Trophoblast cell (in vitro differentiated cells and primary cell): ENCODE measurements at regions not wholly inside any gene's neighbourhood (a gene's known extent, or its start where the extent isn't known, plus 50 kb on each side); places are given as distances from the start of the nearest gene placed in this dataset.
"Not testable (repeated sequence)": the region's sequence is repeated elsewhere in the genome, so short reads cannot be mapped to it uniquely, and the experiment has no call there.

Experiments
- DNase-seq, 2 donors: peaks; one replicate each; pipeline ENCODE4 v3.0.0-alpha.2; 2016
- H2AFZ ChIP-seq: 2 replicates; pipeline ENCODE4 v1.6.1; 2013; ENCODE audit warnings: low read length, moderate library complexity, mild to moderate bottlenecking; ENCODE audit not compliant: insufficient read depth, poor library complexity
- H2AK5ac ChIP-seq: 2 replicates; pipeline ENCODE4 v1.6.1; 2013; ENCODE audit warnings: mild to moderate bottlenecking, low read length
- H2BK120ac ChIP-seq: 2 replicates; pipeline ENCODE4 v1.6.1; 2013; ENCODE audit warnings: low read length, mild to moderate bottlenecking, moderate library complexity; ENCODE audit not compliant: insufficient read depth, poor library complexity
- H2BK12ac ChIP-seq: 2 replicates; pipeline ENCODE4 v1.6.1; 2013; ENCODE audit warnings: mild to moderate bottlenecking, low read length, moderate library complexity
- H2BK5ac ChIP-seq: 2 replicates; pipeline ENCODE4 v1.6.1; 2013; ENCODE audit warnings: low read length, low read depth, moderate library complexity, mild to moderate bottlenecking; ENCODE audit not compliant: poor library complexity
- H3K14ac ChIP-seq: 2 replicates; pipeline ENCODE4 v1.6.1; 2013; ENCODE audit warnings: mild to moderate bottlenecking, low read length
- H3K18ac ChIP-seq: 2 replicates; pipeline ENCODE4 v1.6.1; 2013; ENCODE audit warnings: mild to moderate bottlenecking, low read length
- H3K23ac ChIP-seq: 2 replicates; pipeline ENCODE4 v1.6.1; 2013; ENCODE audit warnings: low read length
- H3K27ac ChIP-seq: 2 replicates; pipeline ENCODE4 v1.5.1; 2013; ENCODE audit warnings: low read depth, mild to moderate bottlenecking, inconsistent platforms, low read length, moderate library complexity
- H3K27me3 ChIP-seq: 2 replicates; pipeline ENCODE4 v1.6.1; 2013; ENCODE audit warnings: inconsistent platforms, mild to moderate bottlenecking, low read length, moderate library complexity; ENCODE audit not compliant: insufficient read depth
- H3K36me3 ChIP-seq, 2 experiments: 1 replicate in 1 of 2; 2 replicates in 1 of 2; pipeline ENCODE4 v1.6.1; 2013; ENCODE audit warnings: low read length in 2 of 2, mild to moderate bottlenecking in 2 of 2, moderate library complexity in 1 of 2; ENCODE audit not compliant: insufficient read depth in 2 of 2, control insufficient read depth in 1 of 2
- H3K4ac ChIP-seq: 2 replicates; pipeline ENCODE4 v1.6.1; 2013; ENCODE audit warnings: low read depth, mild to moderate bottlenecking, low read length, moderate library complexity
- H3K4me1 ChIP-seq, 2 experiments: 1 replicate in 1 of 2; 2 replicates in 1 of 2; pipeline ENCODE4 v1.6.1; 2013; ENCODE audit warnings: low read length in 2 of 2, mild to moderate bottlenecking in 2 of 2, moderate library complexity in 1 of 2; ENCODE audit not compliant: insufficient read depth in 2 of 2, control insufficient read depth in 1 of 2
- H3K4me2 ChIP-seq: 2 replicates; pipeline ENCODE4 v1.6.1; 2013; ENCODE audit warnings: inconsistent platforms, mild to moderate bottlenecking, low read length, moderate library complexity
- H3K4me3 ChIP-seq: 2 replicates; pipeline ENCODE4 v1.5.1; 2013; ENCODE audit warnings: mild to moderate bottlenecking, low read depth, low read length, inconsistent platforms
- H3K79me1 ChIP-seq: one replicate; pipeline ENCODE4 v1.6.1; 2013; ENCODE audit warnings: low read length
- H3K79me2 ChIP-seq: 2 replicates; pipeline ENCODE4 v1.6.1; 2013; ENCODE audit warnings: low read length, mild to moderate bottlenecking; ENCODE audit not compliant: control insufficient read depth, insufficient read depth, poor library complexity
- H3K9ac ChIP-seq: 2 replicates; pipeline ENCODE4 v1.6.1; 2013; ENCODE audit warnings: mild to moderate bottlenecking, low read length
- H3K9me3 ChIP-seq: 2 replicates; pipeline ENCODE4 v1.6.1; 2013; ENCODE audit warnings: low read depth, mild to moderate bottlenecking, control low read depth, inconsistent platforms, low read length; ENCODE audit not compliant: insufficient read depth
- H4K12ac ChIP-seq: 2 replicates; pipeline ENCODE4 v1.6.1; 2013; ENCODE audit warnings: low read depth, mild to moderate bottlenecking, low read length, moderate library complexity
- H4K8ac ChIP-seq: 2 replicates; pipeline ENCODE4 v1.6.1; 2013; ENCODE audit warnings: low read depth, mild to moderate bottlenecking, low read length, moderate library complexity
- H4K91ac ChIP-seq: one replicate; pipeline ENCODE4 v1.6.1; 2013; ENCODE audit warnings: low read depth, mild to moderate bottlenecking, low read length, moderate library complexity
- WGBS: extraction: QIAGEN DNeasy Blood & Tissue Kit; methylation state at CpG from one replicate; pipeline ENCODE4 v1.1.7; 2013; ENCODE audit warnings: missing lambda C conversion rate; ENCODE audit not compliant: insufficient read length, insufficient coverage; ENCODE audit errors: extremely low coverage; 5-methylcytosine and 5-hydroxymethylcytosine counted together

GRCh38 chr1:238684576-238684975, 701.8 kb upstream of the CHRM3 start:
- not testable (repeated sequence) for H2BK5ac ChIP-seq, H3K79me2 ChIP-seq, H4K91ac ChIP-seq, H3K27ac ChIP-seq, H2BK120ac ChIP-seq, H3K4me1 ChIP-seq, H3K4me2 ChIP-seq, H3K4me3 ChIP-seq, H3K9me3 ChIP-seq, H2AK5ac ChIP-seq, H3K36me3 ChIP-seq, H3K9ac ChIP-seq, H3K4ac ChIP-seq, H4K12ac ChIP-seq, H3K18ac ChIP-seq, H3K27me3 ChIP-seq, H2AFZ ChIP-seq, H3K14ac ChIP-seq, H2BK12ac ChIP-seq, H3K79me1 ChIP-seq, H3K23ac ChIP-seq, H4K8ac ChIP-seq, DNase-seq
- WGBS = no CpG with 5 or more reads among the region's 27 CpGs

- Histone ChIP-seq H2AFZ (no peak overlapping the region), H3K36me3 (no peaks in the 10 kb centered on the region), H4K8ac (no peak overlapping the region), H3K14ac (no peak overlapping the region), H4K12ac (no peak overlapping the region), H3K4me2 (no peak overlapping the region), H3K9me3 (no peaks in the 10 kb centered on the region), H2BK120ac (no peak overlapping the region), H3K27me3 (no peaks in the 10 kb centered on the region), H3K9ac (no peak overlapping the region), H2AK5ac (no peak overlapping the region), H3K23ac (no peak overlapping the region), H3K27ac (no peak overlapping the region), H3K4me1 (no peaks in the 10 kb centered on the region), H3K4ac (no peak overlapping the region), H2BK5ac (no peak overlapping the region), H3K79me2 (no peaks in the 10 kb centered on the region), H3K4me3 (no peak overlapping the region), H3K18ac (no peak overlapping the region), H2BK12ac (no peak overlapping the region), H3K79me1 (no peaks in the 10 kb centered on the region), H4K91ac (no peak overlapping the region)
- WGBS = no CpG with 5 or more reads among the region's 4 CpGs
- no peak for DNase-seq
These were observed 704.9 kb upstream of the CHRM3 start for GRCh38 chr1:238681451-238681850.

GRCh38 chr1:238681021-238681420, 705.3 kb upstream of the CHRM3 start:
- no peak overlapping the region for H4K12ac ChIP-seq
- H3K79me1 ChIP-seq = no peaks in the 10 kb centered on the region
- H3K4me2 ChIP-seq = no peak overlapping the region
- no peaks in the 10 kb centered on the region for H3K36me3 ChIP-seq
- H2BK5ac ChIP-seq = no peak overlapping the region
- H3K4me1 ChIP-seq = no peaks in the 10 kb centered on the region
- no peak overlapping the region for H4K8ac ChIP-seq
- no peaks in the 10 kb centered on the region for H3K9me3 ChIP-seq
- H2BK12ac ChIP-seq = no peak overlapping the region
- WGBS = 80% methylated on average over 1 of the region's 5 CpGs
- no peak overlapping the region for H2AK5ac ChIP-seq
- no peak overlapping the region for H3K18ac ChIP-seq
- H3K14ac ChIP-seq = no peak overlapping the region
- no peak for DNase-seq
- no peaks in the 10 kb centered on the region for H3K79me2 ChIP-seq
- H3K4me3 ChIP-seq = no peak overlapping the region
- no peak overlapping the region for H3K9ac ChIP-seq
- H3K23ac ChIP-seq = no peak overlapping the region
- no peak overlapping the region for H2AFZ ChIP-seq
- no peaks in the 10 kb centered on the region for H3K27me3 ChIP-seq
- no peak overlapping the region for H4K91ac ChIP-seq
- H3K27ac ChIP-seq = no peak overlapping the region
- no peak overlapping the region for H3K4ac ChIP-seq
- no peak overlapping the region for H2BK120ac ChIP-seq

DNA sequence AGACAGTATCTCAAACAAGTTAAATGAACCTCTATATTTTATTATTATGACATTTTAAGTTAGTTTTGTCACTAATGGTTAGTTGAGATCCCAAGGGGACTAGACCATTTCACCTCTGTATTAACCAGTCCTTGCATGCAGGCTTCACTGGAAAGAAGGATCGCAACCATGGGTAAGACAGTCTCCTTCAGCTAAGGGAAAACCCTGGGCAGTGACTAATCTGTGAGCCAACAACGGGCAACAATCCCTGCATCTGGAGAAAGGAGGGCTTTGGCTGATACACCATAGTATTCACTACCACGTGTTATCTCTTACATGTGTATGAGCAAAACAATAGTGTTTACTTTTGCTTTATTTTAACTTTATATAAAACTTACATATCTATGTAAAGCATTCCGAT, 708.8 kb upstream of the CHRM3 start:
- no peaks in the 10 kb centered on the region for H3K79me1 ChIP-seq
- no peak overlapping the region for H3K4me2 ChIP-seq
- H4K91ac ChIP-seq = no peak overlapping the region
- no peak overlapping the region for H3K27ac ChIP-seq
- no peak overlapping the region for H2BK120ac ChIP-seq
- H4K12ac ChIP-seq = no peak overlapping the region
- H3K9me3 ChIP-seq = no peaks in the 10 kb centered on the region
- H3K4me1 ChIP-seq = no peaks in the 10 kb centered on the region
- H3K9ac ChIP-seq = no peak overlapping the region
- no peak overlapping the region for H2AFZ ChIP-seq
- H3K18ac ChIP-seq = no peak overlapping the region
- H3K14ac ChIP-seq = no peak overlapping the region
- H2BK12ac ChIP-seq = no peak overlapping the region
- no peak overlapping the region for H3K23ac ChIP-seq
- no peak for DNase-seq
- H4K8ac ChIP-seq = no peak overlapping the region
- H3K27me3 ChIP-seq = no peaks in the 10 kb centered on the region
- no CpG with 5 or more reads among the region's 4 CpGs for WGBS
- H3K4me3 ChIP-seq = no peak overlapping the region
- no peak overlapping the region for H3K4ac ChIP-seq
- no peaks in the 10 kb centered on the region for H3K79me2 ChIP-seq
- H3K36me3 ChIP-seq = no peaks in the 10 kb centered on the region
- no peak overlapping the region for H2AK5ac ChIP-seq
- no peak overlapping the region for H2BK5ac ChIP-seq
